ENCODE measurements at regions not wholly inside any gene's neighbourhood (a gene's known extent, or its start where the extent isn't known, plus 50 kb on each side); places are given as distances from the start of the nearest gene placed in this dataset.

GRCh38 chr2:12557688-12558087 is 159.0 kb upstream of the TRIB2 start:
- no TSS peak for BruUV-seq (replicated peaks)
- DNase-seq (ENCODE audit: low read depth, low spot score), result no peak
- intact Hi-C loops (cut with micrococcal nuclease), result loop anchor here (5.0 to 10.0 kb wide), 5 partner anchors 115 to 730 kb away; no protein-coding TSS in a partner anchor
- Histone ChIP-seq H3K4me1 (ENCODE audit: control insufficient read depth, extremely low read depth, insufficient read depth, low read length) (peaks cover 23% of the 10 kb centered on the region), H3K36me3 (ENCODE audit: control insufficient read depth in 2 of 2, extremely low read depth in 1 of 2, insufficient read depth in 2 of 2, low read length in 2 of 2) (no peaks in the 10 kb centered on the region), H3K4me2 (ENCODE audit: insufficient read depth, low read length) (no peak overlapping the region), H3K9me3 (replicated peaks; ENCODE audit: control insufficient read depth, insufficient read depth, low read length) (no peaks in the 10 kb centered on the region), H2AFZ (ENCODE audit: low read depth, low read length) (no peak overlapping the region), H3K79me2 (ENCODE audit: control insufficient read depth, insufficient read depth, low read length) (no peaks in the 10 kb centered on the region), H4K20me1 (replicated peaks; ENCODE audit: control insufficient read depth, extremely low read depth, insufficient read depth, low read length) (no peaks in the 10 kb centered on the region), H3K4me3 (replicated peaks in 1 of 3; ENCODE audit: insufficient read depth in 1 of 3, low read depth in 1 of 3, low read length in 3 of 3) (no peak overlapping the region), H3K9me1 (replicated peaks; ENCODE audit: control insufficient read depth, extremely low read depth, insufficient read depth, low read length) (no peaks in the 10 kb centered on the region), H3K9ac (replicated peaks; ENCODE audit: extremely low read depth, insufficient read depth, low read length) (no peak overlapping the region), H3K27me3 (ENCODE audit: control insufficient read depth in 2 of 2, insufficient read depth in 2 of 2, low read length in 2 of 2) (no peaks in the 10 kb centered on the region), H3K27ac (ENCODE audit: insufficient read depth, low read depth, low read length) (no peak overlapping the region)
- TF ChIP-seq EZH2 (IDR thresholded peaks at IDR 0.05; ENCODE audit: borderline replicate concordance, low read depth, low read length, severe bottlenecking), result no peak
- TF ChIP-seq POLR2AphosphoS5 (IDR thresholded peaks at IDR 0.05; ENCODE audit: insufficient read depth, low read depth, low read length), result no peak
- no peak for TF ChIP-seq JUN (IDR thresholded peaks at IDR 0.05; ENCODE audit: borderline replicate concordance, insufficient read depth, insufficient read length, low read depth)
- TF ChIP-seq GATA2 (IDR thresholded peaks at IDR 0.05; ENCODE audit: insufficient read depth, insufficient read length, low read depth, low read length), result no peak
- TF ChIP-seq POLR2A (IDR thresholded peaks at IDR 0.05; ENCODE audit: low read depth, low read length), result no peak
- TF ChIP-seq FOS (IDR thresholded peaks at IDR 0.05; ENCODE audit: borderline replicate concordance, insufficient read depth, low read length), result no peak
- TF ChIP-seq CTCF (IDR thresholded peaks at IDR 0.05; ENCODE audit: extremely low read depth in 1 of 2, insufficient read depth in 1 of 2, low read depth in 1 of 2, low read length in 2 of 2), result no peak
- no peak for TF ChIP-seq MAX (IDR thresholded peaks at IDR 0.05; ENCODE audit: insufficient read depth, insufficient read length)
- no peak for TF ChIP-seq MYC (IDR thresholded peaks at IDR 0.05; ENCODE audit: low read depth, low read length)
- CTCF ChIA-PET, result interaction anchor here (1.4 kb wide), 1 partner anchor 449 kb away, joined by 3 read pairs; no protein-coding TSS in a partner anchor
- FAIRE-seq, result no peak
- dilution Hi-C loops (cut with MboI; ENCODE audit: extremely low pct_ligation_motif_present, low sequenced_read_pairs), result loop anchor here (25.0 kb wide), 1 partner anchor 155 kb away; the partner anchor contains the start of gene TRIB2
- POLR2A ChIA-PET, result no interaction called here

Data from endothelial cell of umbilical vein (primary cell).